ENCODE measurements at regions not wholly inside any gene's neighbourhood (a gene's known extent, or its start where the extent isn't known, plus 50 kb on each side); places are given as distances from the start of the nearest gene placed in this dataset.

GRCh38 chrY:15624370-15624769, 1100.0 kb downstream of the NLGN4Y start:
- H3K36me3 Mint-ChIP-seq: no peaks in the 10 kb centered on the region
- no peaks in the 10 kb centered on the region for H3K9me3 Mint-ChIP-seq

GRCh38 chrY:15624928-15625327, 1100.6 kb downstream of the NLGN4Y start:
- Mint-ChIP-seq H3K27ac (no peak overlapping the region), H3K4me3 (no peak overlapping the region), H3K9me3 (no peaks in the 10 kb centered on the region), H3K4me1 (no peaks in the 10 kb centered on the region), H3K27me3 (no peaks in the 10 kb centered on the region), H3K36me3 (no peaks in the 10 kb centered on the region)

More at GRCh38 chrY:15624370-15624769, 1100.0 kb downstream of the NLGN4Y start:
- Mint-ChIP-seq H3K27me3 (no peaks in the 10 kb centered on the region), H3K4me1 (no peaks in the 10 kb centered on the region), H3K4me3 (no peak overlapping the region), H3K27ac (no peak overlapping the region)

- H3K27ac Mint-ChIP-seq: no peak overlapping the region
- no peaks in the 10 kb centered on the region for H3K27me3 Mint-ChIP-seq
- no peaks in the 10 kb centered on the region for H3K9me3 Mint-ChIP-seq
- H3K4me3 Mint-ChIP-seq: no peak overlapping the region
- no peaks in the 10 kb centered on the region for H3K36me3 Mint-ChIP-seq
- H3K4me1 Mint-ChIP-seq: no peaks in the 10 kb centered on the region
Observed at GRCh38 chrY:15648198-15648597, 1123.9 kb downstream of the NLGN4Y start.

- Mint-ChIP-seq H3K4me1 (no peaks in the 10 kb centered on the region), H3K27me3 (no peaks in the 10 kb centered on the region), H3K27ac (no peak overlapping the region), H3K4me3 (no peak overlapping the region), H3K36me3 (no peaks in the 10 kb centered on the region), H3K9me3 (no peaks in the 10 kb centered on the region)
Observed at GRCh38 chrY:15650056-15650455, 1125.7 kb downstream of the NLGN4Y start.

- Mint-ChIP-seq H3K36me3 (no peaks in the 10 kb centered on the region), H3K27ac (no peak overlapping the region), H3K4me1 (no peaks in the 10 kb centered on the region), H3K4me3 (no peak overlapping the region), H3K27me3 (no peaks in the 10 kb centered on the region), H3K9me3 (peaks cover 6% of the 10 kb centered on the region)
Observed at GRCh38 chrY:15688531-15688930, 1164.2 kb downstream of the NLGN4Y start.

GRCh38 chrY:15689994-15690393, 1165.7 kb downstream of the NLGN4Y start:
- Mint-ChIP-seq H3K27me3 (no peaks in the 10 kb centered on the region), H3K9me3 (no peaks in the 10 kb centered on the region), H3K36me3 (no peaks in the 10 kb centered on the region), H3K27ac (no peak overlapping the region), H3K4me1 (no peaks in the 10 kb centered on the region), H3K4me3 (no peak overlapping the region)

GRCh38 chrY:15702131-15702530, 1177.8 kb downstream of the NLGN4Y start:
- no peaks in the 10 kb centered on the region for H3K9me3 Mint-ChIP-seq
- H3K27me3 Mint-ChIP-seq: no peaks in the 10 kb centered on the region
- H3K27ac Mint-ChIP-seq: no peak overlapping the region
- H3K4me3 Mint-ChIP-seq: no peak overlapping the region
- no peaks in the 10 kb centered on the region for H3K4me1 Mint-ChIP-seq
- H3K36me3 Mint-ChIP-seq: no peaks in the 10 kb centered on the region

GRCh38 chrY:15704906-15705305, 1180.6 kb downstream of the NLGN4Y start:
- Mint-ChIP-seq H3K4me1 (no peaks in the 10 kb centered on the region), H3K27me3 (no peaks in the 10 kb centered on the region), H3K4me3 (no peak overlapping the region)

GRCh38 chrY:15749533-15750433, 1225.5 kb downstream of the NLGN4Y start:
- no peaks in the 10 kb centered on the region for H3K27me3 Mint-ChIP-seq
- H3K27ac Mint-ChIP-seq: no peak overlapping the region
- no peaks in the 10 kb centered on the region for H3K9me3 Mint-ChIP-seq
- no peaks in the 10 kb centered on the region for H3K4me1 Mint-ChIP-seq
- no peaks in the 10 kb centered on the region for H3K36me3 Mint-ChIP-seq
- no peak overlapping the region for H3K4me3 Mint-ChIP-seq

More at GRCh38 chrY:15704906-15705305, 1180.6 kb downstream of the NLGN4Y start:
- H3K36me3 Mint-ChIP-seq: no peaks in the 10 kb centered on the region
- H3K9me3 Mint-ChIP-seq: no peaks in the 10 kb centered on the region
- H3K27ac Mint-ChIP-seq: no peak overlapping the region

- no peaks in the 10 kb centered on the region for H3K4me1 Mint-ChIP-seq
- no peaks in the 10 kb centered on the region for H3K36me3 Mint-ChIP-seq
- no peaks in the 10 kb centered on the region for H3K9me3 Mint-ChIP-seq
- H3K4me3 Mint-ChIP-seq: no peak overlapping the region
- H3K27me3 Mint-ChIP-seq: no peaks in the 10 kb centered on the region
- H3K27ac Mint-ChIP-seq: no peak overlapping the region
Observed at GRCh38 chrY:15751001-15751400, 1226.7 kb downstream of the NLGN4Y start.

GRCh38 chrY:15756266-15756665, 1231.9 kb downstream of the NLGN4Y start:
- Mint-ChIP-seq H3K27ac (no peak overlapping the region), H3K9me3 (no peaks in the 10 kb centered on the region), H3K4me3 (no peak overlapping the region), H3K27me3 (no peaks in the 10 kb centered on the region), H3K4me1 (no peaks in the 10 kb centered on the region), H3K36me3 (no peaks in the 10 kb centered on the region)

- no peaks in the 10 kb centered on the region for H3K36me3 Mint-ChIP-seq
- H3K4me1 Mint-ChIP-seq: no peaks in the 10 kb centered on the region
- H3K27ac Mint-ChIP-seq: no peak overlapping the region
- no peaks in the 10 kb centered on the region for H3K27me3 Mint-ChIP-seq
- H3K9me3 Mint-ChIP-seq: no peaks in the 10 kb centered on the region
- no peak overlapping the region for H3K4me3 Mint-ChIP-seq
Observed at GRCh38 chrY:15773579-15773978, 1249.2 kb downstream of the NLGN4Y start.

- Mint-ChIP-seq H3K9me3 (no peaks in the 10 kb centered on the region), H3K27me3 (no peaks in the 10 kb centered on the region), H3K4me3 (no peak overlapping the region), H3K27ac (no peak overlapping the region), H3K4me1 (no peaks in the 10 kb centered on the region), H3K36me3 (no peaks in the 10 kb centered on the region)
Observed at GRCh38 chrY:15775880-15776279, 1251.6 kb downstream of the NLGN4Y start.

GRCh38 chrY:15779891-15780290, 1255.6 kb downstream of the NLGN4Y start:
- no peaks in the 10 kb centered on the region for H3K27me3 Mint-ChIP-seq
- H3K4me3 Mint-ChIP-seq: no peak overlapping the region

GRCh38 chrY:15800021-15800420, 1275.7 kb downstream of the NLGN4Y start:
- Mint-ChIP-seq H3K9me3 (peaks cover 3% of the 10 kb centered on the region), H3K27me3 (no peaks in the 10 kb centered on the region), H3K4me3 (no peak overlapping the region), H3K27ac (no peak overlapping the region), H3K36me3 (no peaks in the 10 kb centered on the region), H3K4me1 (no peaks in the 10 kb centered on the region)

More at GRCh38 chrY:15779891-15780290, 1255.6 kb downstream of the NLGN4Y start:
- no peaks in the 10 kb centered on the region for H3K36me3 Mint-ChIP-seq
- no peak overlapping the region for H3K27ac Mint-ChIP-seq
- no peaks in the 10 kb centered on the region for H3K9me3 Mint-ChIP-seq
- no peaks in the 10 kb centered on the region for H3K4me1 Mint-ChIP-seq

- Mint-ChIP-seq H3K4me1 (no peaks in the 10 kb centered on the region), H3K27ac (no peak overlapping the region), H3K36me3 (no peaks in the 10 kb centered on the region), H3K4me3 (no peak overlapping the region), H3K9me3 (no peaks in the 10 kb centered on the region), H3K27me3 (no peaks in the 10 kb centered on the region)
Observed at GRCh38 chrY:15805985-15806384, 1281.7 kb downstream of the NLGN4Y start.
